ENCODE measurements at regions not wholly inside any gene's neighbourhood (a gene's known extent, or its start where the extent isn't known, plus 50 kb on each side); places are given as distances from the start of the nearest gene placed in this dataset.

- peaks cover 22% of the 10 kb centered on the region for H3K4me1 ChIP-seq (ENCODE audit: control insufficient read depth, insufficient read depth, low read length, poor library complexity, severe bottlenecking)
- no peaks in the 10 kb centered on the region for H3K36me3 ChIP-seq (ENCODE audit: control insufficient read depth, insufficient read depth, low read length)
- no peak overlapping the region for H3K27ac ChIP-seq (ENCODE audit: low read depth, low read length, severe bottlenecking)
- H3K9me3 ChIP-seq (ENCODE audit: control insufficient read depth, low read length): no peaks in the 10 kb centered on the region
- no peak overlapping the region for H3K4me3 ChIP-seq (ENCODE audit: extremely low read depth, insufficient read depth, low read length, poor library complexity, severe bottlenecking)
- 82 to 100% methylated on average over 2 of the region's 3 CpGs for WGBS, 2 experiments (ENCODE audit: insufficient coverage in 2 of 2)
Observed at GRCh38 chr10:90588222-90588621, 269.6 kb downstream of the HTR7 start.

DNA sequence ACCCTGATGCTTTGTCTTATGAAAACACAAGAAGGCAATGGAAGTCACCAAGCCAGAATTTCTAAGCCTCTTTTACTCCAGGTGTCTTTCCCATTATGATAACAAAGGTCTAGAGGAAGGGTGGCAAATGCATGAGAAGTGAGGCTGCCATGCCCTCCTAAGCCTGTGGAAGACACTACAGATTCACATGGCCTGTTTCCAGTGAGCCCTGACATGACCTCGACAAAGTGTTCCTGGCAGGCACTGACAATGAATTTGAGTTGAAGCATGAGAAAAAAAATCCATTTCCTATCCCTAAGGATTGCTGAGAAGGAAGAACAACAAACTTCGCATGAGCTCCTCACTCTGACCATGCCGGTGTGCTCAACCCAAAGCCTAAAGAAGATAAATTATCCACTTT, 268.0 kb downstream of the HTR7 start:
- Histone ChIP-seq H3K36me3 (ENCODE audit: control insufficient read depth, insufficient read depth, low read length) (no peaks in the 10 kb centered on the region), H3K9me3 (ENCODE audit: control insufficient read depth, low read length) (no peaks in the 10 kb centered on the region), H3K27ac (ENCODE audit: low read depth, low read length, severe bottlenecking) (no peak overlapping the region), H3K4me3 (ENCODE audit: extremely low read depth, insufficient read depth, low read length, poor library complexity, severe bottlenecking) (no peak overlapping the region), H3K4me1 (ENCODE audit: control insufficient read depth, insufficient read depth, low read length, poor library complexity, severe bottlenecking) (peaks cover 22% of the 10 kb centered on the region)
- WGBS, 2 experiments (ENCODE audit: insufficient coverage in 2 of 2): 96 to 100% methylated on average over 3 of the region's 3 CpGs

DNA sequence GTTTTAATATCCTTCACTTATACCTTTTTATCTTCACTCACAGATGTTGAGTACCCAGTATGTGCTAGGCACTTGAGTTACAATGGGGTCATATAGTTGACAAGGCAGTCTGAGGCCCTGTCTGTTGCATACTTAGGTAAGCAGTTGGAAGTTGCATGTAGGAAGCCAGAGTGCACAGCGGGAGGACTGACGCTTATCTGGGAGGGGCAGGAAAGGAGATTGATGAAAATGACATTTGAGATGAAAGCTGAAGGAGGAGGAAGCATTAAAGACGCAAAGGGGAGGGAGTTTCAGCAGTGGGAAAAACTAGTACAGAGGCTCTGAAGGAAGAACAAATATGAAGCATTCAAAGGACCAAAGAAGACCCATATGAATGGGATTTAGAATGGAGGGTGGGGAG, 266.2 kb downstream of the HTR7 start:
- H3K27ac ChIP-seq (ENCODE audit: low read depth, low read length, severe bottlenecking): no peak overlapping the region
- WGBS, 2 experiments (ENCODE audit: insufficient coverage in 2 of 2): 67 to 71% methylated on average over 3 of the region's 3 CpGs
- H3K4me3 ChIP-seq (ENCODE audit: extremely low read depth, insufficient read depth, low read length, poor library complexity, severe bottlenecking): no peak overlapping the region
- H3K4me1 ChIP-seq (ENCODE audit: control insufficient read depth, insufficient read depth, low read length, poor library complexity, severe bottlenecking): peaks cover 18% of the 10 kb centered on the region
- H3K9me3 ChIP-seq (ENCODE audit: control insufficient read depth, low read length): no peaks in the 10 kb centered on the region
- H3K36me3 ChIP-seq (ENCODE audit: control insufficient read depth, insufficient read depth, low read length): no peaks in the 10 kb centered on the region

DNA sequence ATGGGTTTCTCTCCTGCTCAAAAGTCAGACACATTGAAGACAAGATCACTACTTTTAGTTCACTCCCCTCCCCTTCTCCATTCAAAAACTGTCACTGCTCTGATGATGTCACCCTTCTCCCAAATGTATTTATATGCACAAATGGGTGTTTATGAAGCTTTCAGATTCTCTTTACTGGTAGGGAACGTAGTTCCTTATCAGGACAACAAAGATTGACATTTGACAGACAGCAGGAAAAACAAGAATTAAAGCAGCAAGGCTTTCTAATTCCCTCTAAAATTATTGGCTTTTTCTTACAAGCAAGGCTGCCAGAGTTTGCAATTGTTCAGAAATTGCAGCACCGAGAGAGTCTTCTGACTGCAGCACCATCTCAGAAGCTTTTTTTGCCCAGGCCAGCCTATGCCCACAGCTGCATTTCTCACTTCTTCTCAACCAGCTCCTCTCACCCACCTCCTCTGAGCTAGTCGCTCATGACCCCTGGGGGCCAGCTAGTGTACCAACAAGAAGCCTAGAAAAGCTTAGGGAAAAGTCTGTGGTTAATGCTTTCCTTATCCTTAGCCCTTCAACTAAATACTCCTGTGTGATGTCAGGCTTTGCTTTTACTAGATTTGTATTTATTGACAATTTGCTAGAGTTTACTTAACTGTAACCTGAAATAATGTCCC, 265.1 kb downstream of the HTR7 start:
- H3K4me1 ChIP-seq (ENCODE audit: control insufficient read depth, insufficient read depth, low read length, poor library complexity, severe bottlenecking): peaks cover 7% of the 10 kb centered on the region
- H3K9me3 ChIP-seq (ENCODE audit: control insufficient read depth, low read length): no peaks in the 10 kb centered on the region
- no peaks in the 10 kb centered on the region for H3K36me3 ChIP-seq (ENCODE audit: control insufficient read depth, insufficient read depth, low read length)
- no peak overlapping the region for H3K4me3 ChIP-seq (ENCODE audit: extremely low read depth, insufficient read depth, low read length, poor library complexity, severe bottlenecking)
- WGBS, 2 experiments (ENCODE audit: insufficient coverage in 2 of 2): 58 to 63% methylated on average over 2 of the region's 3 CpGs
- no peak overlapping the region for H3K27ac ChIP-seq (ENCODE audit: low read depth, low read length, severe bottlenecking)

GRCh38 chr10:90598513-90598912, 259.3 kb downstream of the HTR7 start:
- no peaks in the 10 kb centered on the region for H3K4me1 ChIP-seq (ENCODE audit: control insufficient read depth, insufficient read depth, low read length, poor library complexity, severe bottlenecking)
- no peaks in the 10 kb centered on the region for H3K36me3 ChIP-seq (ENCODE audit: control insufficient read depth, insufficient read depth, low read length)
- no peaks in the 10 kb centered on the region for H3K9me3 ChIP-seq (ENCODE audit: control insufficient read depth, low read length)
- no peak overlapping the region for H3K4me3 ChIP-seq (ENCODE audit: extremely low read depth, insufficient read depth, low read length, poor library complexity, severe bottlenecking)
- whole genome bisulfite sequencing, 2 experiments (ENCODE audit: insufficient coverage in 2 of 2): 72 to 89% methylated on average over 4 of the region's 4 CpGs
- H3K27ac ChIP-seq (ENCODE audit: low read depth, low read length, severe bottlenecking): no peak overlapping the region

- H3K4me1 ChIP-seq (ENCODE audit: control insufficient read depth, insufficient read depth, low read length, poor library complexity, severe bottlenecking): no peaks in the 10 kb centered on the region
- H3K27ac ChIP-seq (ENCODE audit: low read depth, low read length, severe bottlenecking): no peak overlapping the region
- WGBS, 2 experiments (ENCODE audit: insufficient coverage in 2 of 2): 63 to 95% methylated on average over 2 of the region's 2 CpGs
- H3K4me3 ChIP-seq (ENCODE audit: extremely low read depth, insufficient read depth, low read length, poor library complexity, severe bottlenecking): no peak overlapping the region
- H3K36me3 ChIP-seq (ENCODE audit: control insufficient read depth, insufficient read depth, low read length): no peaks in the 10 kb centered on the region
- no peaks in the 10 kb centered on the region for H3K9me3 ChIP-seq (ENCODE audit: control insufficient read depth, low read length)
Observed at GRCh38 chr10:90602862-90603610, 254.8 kb downstream of the HTR7 start.

DNA sequence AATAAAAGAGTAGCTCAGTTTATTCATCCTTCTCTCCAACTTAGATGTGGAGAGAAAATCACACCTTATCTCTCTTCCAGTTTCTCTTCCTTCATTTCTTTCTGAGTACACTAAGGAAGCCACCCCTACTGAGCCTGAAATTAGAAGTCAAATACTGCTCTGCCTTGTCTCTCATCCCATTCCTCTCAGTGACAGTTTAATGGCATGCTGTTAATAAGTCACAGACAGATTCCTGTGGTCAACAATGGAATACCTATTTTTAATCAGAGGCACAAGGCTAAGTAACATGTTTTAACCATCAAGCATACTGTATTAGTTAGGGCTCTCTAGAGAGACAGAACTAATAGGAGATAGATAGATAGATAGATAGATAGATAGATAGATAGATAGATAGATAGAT, 253.2 kb downstream of the HTR7 start:
- Histone ChIP-seq H3K9me3 (ENCODE audit: control insufficient read depth, low read length) (no peaks in the 10 kb centered on the region), H3K4me1 (ENCODE audit: control insufficient read depth, insufficient read depth, low read length, poor library complexity, severe bottlenecking) (no peaks in the 10 kb centered on the region), H3K27ac (ENCODE audit: low read depth, low read length, severe bottlenecking) (no peak overlapping the region), H3K36me3 (ENCODE audit: control insufficient read depth, insufficient read depth, low read length) (no peaks in the 10 kb centered on the region), H3K4me3 (ENCODE audit: extremely low read depth, insufficient read depth, low read length, poor library complexity, severe bottlenecking) (no peak overlapping the region)

- no peaks in the 10 kb centered on the region for H3K36me3 ChIP-seq (ENCODE audit: control insufficient read depth, insufficient read depth, low read length)
- H3K9me3 ChIP-seq (ENCODE audit: control insufficient read depth, low read length): no peaks in the 10 kb centered on the region
- H3K4me1 ChIP-seq (ENCODE audit: control insufficient read depth, insufficient read depth, low read length, poor library complexity, severe bottlenecking): no peaks in the 10 kb centered on the region
- WGBS, 2 experiments (ENCODE audit: insufficient coverage in 2 of 2): 80 to 94% methylated on average over 2 of the region's 3 CpGs
- H3K4me3 ChIP-seq (ENCODE audit: extremely low read depth, insufficient read depth, low read length, poor library complexity, severe bottlenecking): no peak overlapping the region
- H3K27ac ChIP-seq (ENCODE audit: low read depth, low read length, severe bottlenecking): no peak overlapping the region
Observed at GRCh38 chr10:90605506-90605905, 252.3 kb downstream of the HTR7 start.

- H3K27ac ChIP-seq (ENCODE audit: low read depth, low read length, severe bottlenecking): no peak overlapping the region
- H3K4me1 ChIP-seq (ENCODE audit: control insufficient read depth, insufficient read depth, low read length, poor library complexity, severe bottlenecking): no peaks in the 10 kb centered on the region
- 86 to 100% methylated on average over 1 of the region's 3 CpGs for WGBS, 2 experiments (ENCODE audit: insufficient coverage in 2 of 2)
- H3K9me3 ChIP-seq (ENCODE audit: control insufficient read depth, low read length): no peaks in the 10 kb centered on the region
- no peak overlapping the region for H3K4me3 ChIP-seq (ENCODE audit: extremely low read depth, insufficient read depth, low read length, poor library complexity, severe bottlenecking)
- H3K36me3 ChIP-seq (ENCODE audit: control insufficient read depth, insufficient read depth, low read length): no peaks in the 10 kb centered on the region
Observed at GRCh38 chr10:90612276-90612675, 245.6 kb downstream of the HTR7 start.

- H3K36me3 ChIP-seq (ENCODE audit: control insufficient read depth, insufficient read depth, low read length): no peaks in the 10 kb centered on the region
- H3K4me1 ChIP-seq (ENCODE audit: control insufficient read depth, insufficient read depth, low read length, poor library complexity, severe bottlenecking): no peaks in the 10 kb centered on the region
- no peaks in the 10 kb centered on the region for H3K9me3 ChIP-seq (ENCODE audit: control insufficient read depth, low read length)
- H3K4me3 ChIP-seq (ENCODE audit: extremely low read depth, insufficient read depth, low read length, poor library complexity, severe bottlenecking): no peak overlapping the region
- no CpG with 5 or more reads among the region's 1 CpG for WGBS, 2 experiments (ENCODE audit: insufficient coverage in 2 of 2)
- H3K27ac ChIP-seq (ENCODE audit: low read depth, low read length, severe bottlenecking): no peak overlapping the region
Observed at GRCh38 chr10:90614631-90615030, 243.2 kb downstream of the HTR7 start.

DNA sequence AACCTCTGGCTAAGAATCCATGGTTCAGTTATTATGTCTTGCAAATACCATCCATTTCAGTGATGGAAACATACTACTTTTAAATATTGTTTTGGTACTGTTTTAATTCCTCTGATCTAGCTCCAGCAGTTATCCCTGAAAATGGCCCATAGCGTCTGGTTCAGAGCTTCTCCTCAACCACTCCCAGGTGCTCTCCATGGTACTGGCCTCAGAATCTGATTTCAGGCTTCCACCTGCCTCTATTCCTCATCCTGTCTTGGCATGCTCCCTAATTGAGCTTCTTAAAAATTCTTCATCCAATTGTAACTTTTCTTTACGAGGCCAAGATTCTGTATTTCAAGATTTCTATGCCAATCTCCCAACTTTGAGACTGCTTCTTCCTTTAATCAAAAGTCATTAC, 236.3 kb downstream of the HTR7 start:
- no peaks in the 10 kb centered on the region for H3K9me3 ChIP-seq (ENCODE audit: control insufficient read depth, low read length)
- no peaks in the 10 kb centered on the region for H3K36me3 ChIP-seq (ENCODE audit: control insufficient read depth, insufficient read depth, low read length)
- H3K4me1 ChIP-seq (ENCODE audit: control insufficient read depth, insufficient read depth, low read length, poor library complexity, severe bottlenecking): no peaks in the 10 kb centered on the region
- 35 to 37% methylated on average over 2 of the region's 2 CpGs for WGBS, 2 experiments (ENCODE audit: insufficient coverage in 2 of 2)
- no peak overlapping the region for H3K4me3 ChIP-seq (ENCODE audit: extremely low read depth, insufficient read depth, low read length, poor library complexity, severe bottlenecking)
- H3K27ac ChIP-seq (ENCODE audit: low read depth, low read length, severe bottlenecking): no peak overlapping the region

Data from mesodermal cell (in vitro differentiated cells).